ENCODE measurements at regions not wholly inside any gene's neighbourhood (a gene's known extent, or its start where the extent isn't known, plus 50 kb on each side); places are given as distances from the start of the nearest gene placed in this dataset.

GRCh38 chrX:7714351-7714750 is 128.6 kb upstream of the VCX start:
- no peak for TF ChIP-seq REST (IDR thresholded peaks at IDR 0.05; ENCODE audit: borderline replicate concordance)
- no peak for TF ChIP-seq CTCF (IDR thresholded peaks at IDR 0.05; ENCODE audit: poor library complexity, severe bottlenecking)
- no peak for TF ChIP-seq TAF1 (IDR thresholded peaks at IDR 0.05; ENCODE audit: low read depth)
- TF ChIP-seq POLR2AphosphoS5 (IDR thresholded peaks at IDR 0.05) = no peak
- no peak for TF ChIP-seq SMC3 (conservative IDR thresholded peaks at IDR 0.05; ENCODE audit: poor library complexity)
- no peak for TF ChIP-seq RAD21 (conservative IDR thresholded peaks at IDR 0.05)
- TF ChIP-seq EZH2 (IDR thresholded peaks at IDR 0.05; ENCODE audit: borderline replicate concordance, insufficient read depth, low read length, poor library complexity, severe bottlenecking) = no peak
- H3K36me3 ChIP-seq (ENCODE audit: insufficient read depth, low read length) = no peaks in the 10 kb centered on the region
- H3F3A ChIP-seq (ENCODE audit: insufficient read depth, low read length, poor library complexity, severe bottlenecking) = no peaks in the 10 kb centered on the region
- no peaks in the 10 kb centered on the region for H3K9me3 ChIP-seq (ENCODE audit: low read length)
- H3K4me3 ChIP-seq (ENCODE audit: low read length) = no peak overlapping the region
- no peak overlapping the region for H3K9ac ChIP-seq (ENCODE audit: low read length)
- no peak overlapping the region for H2AFZ ChIP-seq (ENCODE audit: low read depth, low read length)
- H3K79me2 ChIP-seq (replicated peaks; ENCODE audit: insufficient read depth, low read length) = no peaks in the 10 kb centered on the region
- no peaks in the 10 kb centered on the region for H3K9me2 ChIP-seq (ENCODE audit: insufficient read depth, low read length)
- no peaks in the 10 kb centered on the region for H4K20me1 ChIP-seq (ENCODE audit: insufficient read depth)
- H3K27ac ChIP-seq (ENCODE audit: low read length) = no peak overlapping the region
- H3K27me3 ChIP-seq (ENCODE audit: insufficient read depth, low read depth, low read length) = no peaks in the 10 kb centered on the region
- H3K4me2 ChIP-seq (ENCODE audit: low read length) = no peak overlapping the region

- H3K9me2 ChIP-seq (ENCODE audit: insufficient read depth, low read length) = no peaks in the 10 kb centered on the region
- no peaks in the 10 kb centered on the region for H3K27me3 ChIP-seq (ENCODE audit: insufficient read depth, low read depth, low read length)
- H3K79me2 ChIP-seq (replicated peaks; ENCODE audit: insufficient read depth, low read length) = no peaks in the 10 kb centered on the region
- H2AFZ ChIP-seq (ENCODE audit: low read depth, low read length) = no peak overlapping the region
- H3K4me2 ChIP-seq (ENCODE audit: low read length) = no peak overlapping the region
- H3K9me3 ChIP-seq (ENCODE audit: low read length) = no peaks in the 10 kb centered on the region
- H4K20me1 ChIP-seq (ENCODE audit: insufficient read depth) = no peaks in the 10 kb centered on the region
- H3K36me3 ChIP-seq (ENCODE audit: insufficient read depth, low read length) = no peaks in the 10 kb centered on the region
- H3F3A ChIP-seq (ENCODE audit: insufficient read depth, low read length, poor library complexity, severe bottlenecking) = no peaks in the 10 kb centered on the region
- H3K4me3 ChIP-seq (ENCODE audit: low read length) = no peak overlapping the region
- H3K9ac ChIP-seq (ENCODE audit: low read length) = no peak overlapping the region
- H3K27ac ChIP-seq (ENCODE audit: low read length) = no peak overlapping the region
- no peak for TF ChIP-seq RAD21 (conservative IDR thresholded peaks at IDR 0.05)
Observed at GRCh38 chrX:7711167-7711566, 131.8 kb upstream of the VCX start.

- Histone ChIP-seq H2AFZ (ENCODE audit: low read depth, low read length) (no peak overlapping the region), H3K27me3 (ENCODE audit: insufficient read depth, low read depth, low read length) (no peaks in the 10 kb centered on the region), H3K79me2 (replicated peaks; ENCODE audit: insufficient read depth, low read length) (no peaks in the 10 kb centered on the region), H3K9ac (ENCODE audit: low read length) (no peak overlapping the region), H4K20me1 (ENCODE audit: insufficient read depth) (no peaks in the 10 kb centered on the region), H3K9me3 (ENCODE audit: low read length) (no peaks in the 10 kb centered on the region), H3K27ac (ENCODE audit: low read length) (no peak overlapping the region), H3K4me2 (ENCODE audit: low read length) (no peak overlapping the region), H3K4me3 (ENCODE audit: low read length) (no peak overlapping the region), H3K36me3 (ENCODE audit: insufficient read depth, low read length) (no peaks in the 10 kb centered on the region), H3F3A (ENCODE audit: insufficient read depth, low read length, poor library complexity, severe bottlenecking) (no peaks in the 10 kb centered on the region), H3K9me2 (ENCODE audit: insufficient read depth, low read length) (no peaks in the 10 kb centered on the region)
- no peak for TF ChIP-seq POLR2AphosphoS5 (IDR thresholded peaks at IDR 0.05)
Observed at GRCh38 chrX:7709845-7710244, 133.1 kb upstream of the VCX start.

Measured in neural cell (in vitro differentiated cells).